Left ventricle myocardium inferior (tissue), 1 donor: ENCODE measurements at regions not wholly inside any gene's neighbourhood (a gene's known extent, or its start where the extent isn't known, plus 50 kb on each side); places are given as distances from the start of the nearest gene placed in this dataset.

Experiments
- DNase-seq: peaks from one replicate; pipeline ENCODE4 v3.0.0-alpha.2; 2020
- H3K27ac ChIP-seq: fragments of 200-600 bp; replicated peaks from 2 replicates; pipeline ENCODE4 v1.8.0; 2021
- H3K27me3 ChIP-seq: fragments of 200-600 bp; 2 replicates; pipeline ENCODE4 v1.8.0; 2021; ENCODE audit warnings: low read depth
- H3K36me3 ChIP-seq: fragments of 200-600 bp; 2 replicates; pipeline ENCODE4 v1.8.0; 2021
- H3K4me1 ChIP-seq: fragments of 200-600 bp; 2 replicates; pipeline ENCODE4 v1.8.0; 2021
- H3K4me3 ChIP-seq: fragments of 200-600 bp; 2 replicates; pipeline ENCODE4 v1.8.0; 2021; ENCODE audit warnings: mild to moderate bottlenecking, moderate library complexity
- H3K9me3 ChIP-seq: fragments of 200-600 bp; replicated peaks from 2 replicates; pipeline ENCODE4 v1.8.0; 2021
- intact Hi-C: fragments of 100-400 bp; cut with micrococcal nuclease; formaldehyde crosslinking; loops from one replicate; pipeline ENCODE4 v1.11.0; 2022
- TF ChIP-seq, protein P1 (sequence below): fragments of 200-600 bp; IDR thresholded peaks from 2 replicates; pipeline ENCODE4 v1.8.0; 2021; ENCODE audit warnings: antibody characterized with exemption, mild to moderate bottlenecking, borderline replicate concordance
- donor health status: DM: no; HTN: yes; CAD: no; lungs with severe emphysema.

DNA sequence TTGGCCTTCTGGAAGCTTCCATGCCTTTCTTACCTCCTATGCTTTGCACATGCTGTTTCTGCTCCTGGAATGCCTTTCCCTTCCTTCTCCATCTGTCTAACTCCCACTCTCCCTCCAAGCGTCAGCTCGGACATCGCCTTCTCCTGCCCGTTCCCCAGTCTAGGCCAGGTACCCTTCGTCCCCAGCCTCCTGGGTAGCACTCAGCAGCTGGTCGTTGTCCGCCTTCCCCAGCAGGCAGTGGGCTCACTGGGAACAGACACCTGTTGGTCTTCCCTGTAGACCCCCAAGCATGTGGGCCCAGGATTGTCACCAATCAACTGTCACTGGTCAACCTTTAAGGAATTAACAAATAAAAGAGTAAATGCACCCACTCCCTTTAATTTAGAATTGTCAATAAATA is 202.2 kb downstream of the RGS3 start:
- TF ChIP-seq, protein P1, sequence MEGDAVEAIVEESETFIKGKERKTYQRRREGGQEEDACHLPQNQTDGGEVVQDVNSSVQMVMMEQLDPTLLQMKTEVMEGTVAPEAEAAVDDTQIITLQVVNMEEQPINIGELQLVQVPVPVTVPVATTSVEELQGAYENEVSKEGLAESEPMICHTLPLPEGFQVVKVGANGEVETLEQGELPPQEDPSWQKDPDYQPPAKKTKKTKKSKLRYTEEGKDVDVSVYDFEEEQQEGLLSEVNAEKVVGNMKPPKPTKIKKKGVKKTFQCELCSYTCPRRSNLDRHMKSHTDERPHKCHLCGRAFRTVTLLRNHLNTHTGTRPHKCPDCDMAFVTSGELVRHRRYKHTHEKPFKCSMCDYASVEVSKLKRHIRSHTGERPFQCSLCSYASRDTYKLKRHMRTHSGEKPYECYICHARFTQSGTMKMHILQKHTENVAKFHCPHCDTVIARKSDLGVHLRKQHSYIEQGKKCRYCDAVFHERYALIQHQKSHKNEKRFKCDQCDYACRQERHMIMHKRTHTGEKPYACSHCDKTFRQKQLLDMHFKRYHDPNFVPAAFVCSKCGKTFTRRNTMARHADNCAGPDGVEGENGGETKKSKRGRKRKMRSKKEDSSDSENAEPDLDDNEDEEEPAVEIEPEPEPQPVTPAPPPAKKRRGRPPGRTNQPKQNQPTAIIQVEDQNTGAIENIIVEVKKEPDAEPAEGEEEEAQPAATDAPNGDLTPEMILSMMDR, result no peak
- Histone ChIP-seq H3K36me3 (no peaks in the 10 kb centered on the region), H3K27ac (no peak overlapping the region), H3K4me3 (no peak overlapping the region), H3K9me3 (no peaks in the 10 kb centered on the region), H3K27me3 (no peaks in the 10 kb centered on the region), H3K4me1 (peaks cover 8% of the 10 kb centered on the region)
- no peak for DNase-seq
- intact Hi-C loops, result no loop called here

DNA sequence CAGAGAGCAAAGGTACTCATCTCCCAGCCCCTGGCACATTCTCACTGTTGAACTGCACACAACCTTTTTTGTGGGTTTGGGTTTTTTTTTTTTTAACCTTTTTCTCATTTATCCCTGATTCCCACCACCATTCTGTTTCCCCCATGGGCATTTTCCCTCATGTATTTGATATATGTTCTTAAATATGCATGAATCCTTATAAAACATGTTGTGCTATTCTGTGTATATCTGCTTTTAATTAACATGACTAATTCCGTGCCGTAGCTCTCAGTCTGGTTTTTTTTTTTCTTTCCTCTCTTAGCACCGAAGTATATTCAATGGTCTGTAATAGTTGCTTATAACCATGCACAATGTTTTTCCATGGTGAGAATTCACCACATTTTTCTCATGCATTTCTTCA is 204.5 kb downstream of the RGS3 start:
- Histone ChIP-seq H3K4me1 (peaks cover 8% of the 10 kb centered on the region), H3K4me3 (no peak overlapping the region), H3K27ac (no peak overlapping the region), H3K27me3 (no peaks in the 10 kb centered on the region), H3K36me3 (no peaks in the 10 kb centered on the region), H3K9me3 (no peaks in the 10 kb centered on the region)
- TF ChIP-seq, protein P1, result no peak
- intact Hi-C loops, result no loop called here
- DNase-seq, result no peak

DNA sequence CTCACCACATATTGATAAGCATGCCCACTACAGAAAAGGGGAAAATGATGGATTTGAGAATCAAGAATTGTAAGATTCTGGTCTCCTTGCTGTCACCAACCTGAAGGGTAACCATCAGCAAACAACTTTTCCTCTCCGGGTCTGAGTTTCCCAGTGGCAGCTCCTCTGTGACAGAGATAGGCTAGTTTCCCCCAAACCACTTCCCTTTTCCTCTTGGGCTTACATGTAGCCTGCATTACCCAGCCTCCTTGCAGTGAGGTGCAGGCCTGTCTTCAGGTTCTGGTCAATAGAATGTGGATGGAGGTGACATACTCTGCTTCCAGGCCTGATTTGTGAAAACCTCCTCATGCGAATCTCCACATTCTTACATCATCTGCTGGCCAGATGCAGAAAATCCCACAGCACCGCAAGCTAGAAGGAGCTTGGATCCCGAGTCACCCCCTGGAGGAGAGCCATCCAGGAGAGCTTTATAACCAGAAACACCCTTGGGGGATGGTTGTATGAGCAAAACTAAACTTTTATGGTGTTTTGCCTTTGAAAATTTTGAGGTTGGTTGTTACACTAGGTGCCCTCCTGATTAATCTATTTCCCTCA is 206.1 kb downstream of the RGS3 start:
- H3K9me3 ChIP-seq, result no peaks in the 10 kb centered on the region
- no peak overlapping the region for H3K4me3 ChIP-seq
- intact Hi-C loops, result no loop called here
- no peaks in the 10 kb centered on the region for H3K27me3 ChIP-seq
- H3K27ac ChIP-seq, result no peak overlapping the region
- TF ChIP-seq, protein P1, result no peak
- peaks cover 2% of the 10 kb centered on the region for H3K4me1 ChIP-seq
- no peak for DNase-seq
- H3K36me3 ChIP-seq, result no peaks in the 10 kb centered on the region

DNA sequence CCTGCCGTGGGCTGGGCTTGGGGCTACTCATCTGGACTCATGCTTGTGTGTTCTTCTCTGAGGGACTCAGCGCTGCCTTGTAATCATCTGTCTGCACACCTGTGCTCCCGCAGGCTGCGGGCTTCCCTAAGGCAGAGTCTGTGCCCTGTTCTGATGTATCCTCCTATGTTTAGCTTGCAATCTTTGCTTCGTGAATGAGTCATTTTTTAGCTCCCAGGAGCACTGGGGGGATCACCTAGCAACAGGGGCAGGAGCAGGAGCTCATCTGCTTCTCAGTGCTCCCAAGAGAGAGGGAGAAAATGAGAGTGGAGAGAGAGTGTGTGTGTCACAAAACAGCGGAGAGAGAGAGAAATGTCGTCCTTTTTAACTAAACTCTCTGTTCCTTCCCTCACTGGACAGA is 202.4 kb upstream of the ZNF618 start:
- TF ChIP-seq, protein P1, result no peak
- Histone ChIP-seq H3K36me3 (no peaks in the 10 kb centered on the region), H3K4me3 (no peak overlapping the region), H3K4me1 (peaks cover 15% of the 10 kb centered on the region), H3K27me3 (peaks cover 12% of the 10 kb centered on the region), H3K9me3 (no peaks in the 10 kb centered on the region), H3K27ac (no peak overlapping the region)
- DNase-seq, result no peak
- intact Hi-C loops, result no loop called here

DNA sequence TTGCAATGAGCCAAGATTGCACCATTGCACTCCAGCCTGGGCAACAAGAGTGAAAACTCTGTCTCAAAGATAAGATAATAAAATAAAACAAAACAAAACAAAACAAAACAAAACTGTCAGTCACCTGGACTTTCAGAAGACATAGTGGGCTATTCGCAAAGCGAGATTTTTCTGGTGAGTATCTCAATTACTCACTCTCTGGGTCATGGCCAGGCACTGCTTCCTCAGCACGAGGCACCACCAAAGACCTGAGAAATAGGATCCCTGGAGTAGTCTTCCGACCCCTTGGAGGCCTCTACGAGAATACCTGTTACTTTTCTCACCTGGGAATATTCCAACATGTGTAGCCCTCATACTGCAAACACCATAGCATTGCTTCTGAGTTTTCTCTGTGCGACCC is 201.7 kb upstream of the ZNF618 start:
- peaks cover 13% of the 10 kb centered on the region for H3K27me3 ChIP-seq
- H3K36me3 ChIP-seq, result no peaks in the 10 kb centered on the region
- no peak for DNase-seq
- H3K4me3 ChIP-seq, result no peak overlapping the region
- H3K9me3 ChIP-seq, result no peaks in the 10 kb centered on the region
- intact Hi-C loops, result no loop called here
- TF ChIP-seq, protein P1, result no peak
- peaks cover 15% of the 10 kb centered on the region for H3K4me1 ChIP-seq
- no peak overlapping the region for H3K27ac ChIP-seq
